Suppressor macrophage (primary cell): ENCODE measurements at regions not wholly inside any gene's neighbourhood (a gene's known extent, or its start where the extent isn't known, plus 50 kb on each side); places are given as distances from the start of the nearest gene placed in this dataset.

Experiments
- DNase-seq, 4 experiments: peaks; one replicate each; pipeline ENCODE4 v3.0.0-alpha.2; 2020 to 2022

DNA sequence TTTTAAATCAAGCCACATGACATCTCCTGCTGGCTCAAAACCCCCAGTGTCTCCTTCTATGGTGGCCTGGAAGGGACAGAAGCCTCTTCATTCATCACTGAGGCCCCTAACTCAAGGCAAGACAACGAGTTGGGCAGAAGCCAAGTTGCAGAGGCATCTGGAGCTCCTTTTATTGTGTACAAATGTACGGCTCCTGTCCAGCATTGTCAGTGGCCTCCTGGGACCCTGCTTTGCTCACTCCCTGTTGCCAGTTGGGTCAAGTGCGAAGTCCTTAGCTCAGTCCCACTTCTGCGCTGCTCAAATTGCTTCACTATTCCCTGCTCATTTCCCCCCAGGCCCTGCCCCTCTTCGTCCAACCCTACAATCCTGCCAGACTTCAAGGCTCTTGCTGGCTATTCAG lies 181.2 kb upstream of the PMEPA1 start:
- DNase-seq = no peak

DNA sequence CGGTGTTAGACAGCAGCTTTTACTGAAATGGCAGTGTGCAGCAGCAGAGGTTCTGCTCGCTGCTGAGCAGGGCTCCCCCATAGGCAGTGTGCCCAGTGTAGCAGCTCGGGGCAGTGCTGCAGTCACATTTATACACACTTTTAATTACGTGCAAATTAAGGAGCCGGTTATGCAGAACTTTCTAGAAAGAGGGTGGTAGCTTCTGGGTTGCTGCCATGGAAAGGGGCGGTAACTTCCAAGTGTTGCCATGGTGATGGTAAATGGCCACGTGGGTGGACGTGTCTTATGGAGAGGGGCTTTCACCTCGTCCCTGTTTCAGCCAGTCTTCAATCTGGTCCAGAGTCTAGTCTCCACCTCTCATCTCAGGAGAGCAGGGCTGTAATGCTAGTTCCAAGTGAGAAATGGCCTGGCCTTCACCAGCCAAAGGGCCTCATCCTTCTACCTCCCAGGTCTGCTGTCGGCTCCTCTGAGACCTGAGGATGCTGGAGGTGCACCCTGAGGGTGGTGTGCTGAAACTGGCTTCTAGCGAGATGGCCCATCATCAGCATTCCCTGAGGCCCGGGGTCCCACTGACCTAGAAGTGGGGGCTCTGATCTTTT lies 180.5 kb upstream of the PMEPA1 start:
- DNase-seq = no peak

DNA sequence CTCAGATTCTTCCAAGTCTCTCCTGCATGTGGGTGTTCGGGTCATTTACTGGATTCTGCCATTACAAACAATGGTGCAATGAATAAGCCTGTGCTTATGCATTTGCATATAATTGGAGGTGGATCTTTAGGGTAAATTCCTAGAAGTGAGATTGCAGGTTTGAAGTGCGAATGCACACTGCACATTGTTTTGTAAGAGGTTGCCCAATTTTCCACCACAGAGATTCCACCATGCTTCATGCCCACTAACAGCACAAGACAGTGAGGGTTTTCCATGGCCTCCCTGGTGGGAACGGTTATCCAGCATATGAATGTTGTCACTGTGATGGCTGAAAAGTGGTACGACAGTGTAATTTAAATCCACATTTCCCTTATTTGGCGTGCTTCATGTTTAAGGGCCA lies 178.8 kb upstream of the PMEPA1 start:
- no peak for DNase-seq

DNA sequence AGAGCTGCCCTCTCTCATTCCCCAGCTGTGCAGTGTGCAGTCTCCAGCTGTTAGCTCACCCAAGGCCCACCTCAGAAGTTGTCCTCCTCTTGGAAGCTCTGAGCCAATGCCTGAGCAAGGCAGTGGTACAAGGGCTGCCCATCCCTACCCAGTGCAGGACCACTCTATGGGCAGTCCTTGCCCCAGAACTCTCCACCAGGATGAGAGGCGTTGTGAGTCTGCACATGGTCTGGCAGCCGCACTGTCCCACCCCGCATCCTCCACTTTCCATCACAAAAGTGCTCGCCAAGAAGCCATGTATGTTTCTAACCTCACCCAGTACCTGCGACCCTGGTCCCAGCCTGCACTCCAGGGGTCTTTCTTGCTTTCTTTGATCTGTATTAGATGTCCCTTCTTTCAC lies 175.1 kb upstream of the PMEPA1 start:
- DNase-seq = no peak

DNA sequence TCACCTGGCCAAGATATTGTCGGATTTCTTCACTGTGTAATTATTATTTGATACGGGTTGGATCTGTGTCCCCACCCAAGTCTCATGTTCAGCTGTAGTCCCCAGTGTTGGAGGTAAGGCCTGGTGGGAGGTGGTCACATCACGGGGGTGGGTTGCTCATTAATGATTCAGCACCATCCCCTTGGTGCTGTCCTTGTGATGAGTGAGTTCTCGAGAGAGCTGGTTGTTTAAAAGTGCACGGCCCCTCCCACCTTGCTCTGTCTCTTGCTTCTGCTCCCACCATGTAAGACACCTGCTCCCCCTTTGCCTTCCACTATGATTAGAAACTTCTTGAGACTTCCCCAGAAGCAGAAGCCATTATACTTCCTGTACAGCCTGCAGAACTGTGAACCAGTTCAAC lies 173.9 kb upstream of the PMEPA1 start:
- no peak for DNase-seq

DNA sequence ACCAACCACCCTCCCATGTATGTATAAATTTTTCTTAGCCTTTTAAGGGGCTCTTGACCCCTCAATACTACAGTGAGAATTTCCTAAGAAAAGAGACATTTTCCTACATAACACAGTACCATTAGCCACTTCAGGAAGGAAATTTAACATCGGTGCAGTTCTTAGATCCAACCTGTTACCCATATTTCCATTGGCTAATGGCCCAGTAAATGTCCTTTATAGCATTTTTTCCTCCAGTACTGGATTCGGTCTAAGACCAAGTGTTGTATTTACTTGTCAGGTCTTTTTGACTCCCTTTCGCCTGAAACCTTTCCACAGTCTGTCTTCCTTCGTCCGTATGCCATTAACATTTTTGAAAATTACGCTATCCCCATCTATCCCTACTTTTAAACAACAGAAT lies 173.4 kb upstream of the PMEPA1 start:
- no peak for DNase-seq

DNA sequence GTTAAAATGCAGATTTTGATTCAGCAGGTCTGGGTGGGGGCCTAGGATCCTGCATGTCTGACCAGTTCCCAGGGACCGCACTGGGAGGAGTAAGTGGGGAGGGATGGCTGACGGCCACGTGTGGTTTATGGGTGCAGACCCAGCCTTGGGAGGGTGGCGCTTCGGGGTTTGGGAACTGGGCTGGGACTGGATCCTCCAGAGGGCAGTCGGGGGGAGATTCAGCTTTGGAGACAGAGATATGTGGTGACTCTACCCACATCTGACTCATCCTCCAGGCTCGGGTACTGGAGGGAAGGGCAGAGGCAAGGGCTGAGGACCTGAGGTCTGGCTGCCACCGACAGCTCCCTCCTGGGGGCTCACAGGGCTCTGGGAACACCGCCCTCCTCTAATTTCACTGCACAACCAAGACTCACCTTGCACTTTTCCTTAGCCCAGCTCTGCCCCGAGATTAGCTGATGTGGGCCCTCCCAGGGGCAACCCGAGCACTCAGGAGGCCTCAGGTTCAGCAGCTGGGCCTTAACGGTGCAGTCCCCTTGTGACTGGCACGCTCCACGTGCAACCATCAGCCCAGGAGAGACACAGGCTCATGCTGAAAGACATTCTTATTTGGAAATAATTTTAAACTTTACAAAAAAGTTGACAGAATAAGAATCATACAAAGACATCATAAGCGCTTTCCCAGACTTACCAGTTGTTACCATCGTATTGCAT lies 172.8 kb upstream of the PMEPA1 start:
- no peak for DNase-seq

DNA sequence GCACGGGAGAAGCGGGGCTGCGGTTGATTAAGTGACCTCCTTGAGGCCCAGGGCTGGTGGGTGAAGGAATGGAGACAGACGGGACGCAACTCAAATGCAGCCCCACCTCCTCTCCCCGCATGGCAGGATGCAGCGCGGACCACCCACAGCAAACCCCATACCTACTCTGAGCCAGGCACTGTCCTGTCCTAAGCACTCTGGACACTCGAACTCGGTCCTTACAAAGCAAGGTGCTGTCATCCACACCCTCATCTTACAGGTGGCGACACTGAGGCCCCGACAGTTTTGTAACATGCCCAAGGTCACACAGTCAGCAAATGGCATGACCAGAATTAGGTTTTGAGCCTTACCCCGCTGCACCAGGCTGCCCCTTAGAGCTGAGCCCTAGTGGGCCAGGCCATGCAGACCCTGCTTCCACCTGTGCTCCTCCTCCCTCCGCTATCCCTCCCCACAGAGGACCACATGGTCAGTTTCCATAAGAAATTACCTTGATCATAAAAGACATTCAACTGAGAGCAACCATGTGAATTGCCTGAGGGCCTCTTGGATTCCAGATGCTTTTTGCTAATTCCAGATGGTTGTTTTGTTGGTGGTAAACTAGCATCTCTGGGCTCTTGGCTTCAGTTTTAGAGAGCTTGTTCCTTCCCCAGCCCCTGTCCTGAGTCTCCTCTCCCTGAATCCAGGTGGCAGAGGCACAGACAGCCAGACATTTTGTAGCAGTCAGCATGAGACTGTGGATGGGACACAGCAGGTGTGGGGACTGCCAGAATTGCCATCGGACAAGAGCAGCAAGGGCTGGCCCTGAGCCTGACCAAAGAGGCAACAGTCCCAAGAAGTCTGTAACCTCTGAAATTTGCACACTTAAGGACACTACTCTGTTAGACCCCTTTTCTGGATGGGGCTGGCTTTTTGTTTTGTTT lies 171.9 kb upstream of the PMEPA1 start:
- no peak for DNase-seq

DNA sequence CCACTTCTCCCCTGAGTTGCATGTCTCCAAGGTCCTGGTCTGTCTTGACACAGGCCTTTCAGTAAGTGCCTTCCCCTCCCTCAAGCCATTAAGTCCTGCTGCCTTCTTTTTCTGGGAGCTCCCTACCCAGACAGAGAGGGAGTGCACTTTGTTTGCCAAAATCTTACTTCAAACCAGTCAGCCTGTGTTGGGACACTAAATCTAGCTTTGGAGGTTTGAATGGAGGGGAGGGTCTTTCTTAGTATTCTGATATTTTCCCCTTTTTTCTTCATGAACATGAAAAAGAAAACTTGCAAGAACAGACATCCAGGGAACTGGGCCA lies 170.7 kb upstream of the PMEPA1 start:
- DNase-seq = no peak

DNA sequence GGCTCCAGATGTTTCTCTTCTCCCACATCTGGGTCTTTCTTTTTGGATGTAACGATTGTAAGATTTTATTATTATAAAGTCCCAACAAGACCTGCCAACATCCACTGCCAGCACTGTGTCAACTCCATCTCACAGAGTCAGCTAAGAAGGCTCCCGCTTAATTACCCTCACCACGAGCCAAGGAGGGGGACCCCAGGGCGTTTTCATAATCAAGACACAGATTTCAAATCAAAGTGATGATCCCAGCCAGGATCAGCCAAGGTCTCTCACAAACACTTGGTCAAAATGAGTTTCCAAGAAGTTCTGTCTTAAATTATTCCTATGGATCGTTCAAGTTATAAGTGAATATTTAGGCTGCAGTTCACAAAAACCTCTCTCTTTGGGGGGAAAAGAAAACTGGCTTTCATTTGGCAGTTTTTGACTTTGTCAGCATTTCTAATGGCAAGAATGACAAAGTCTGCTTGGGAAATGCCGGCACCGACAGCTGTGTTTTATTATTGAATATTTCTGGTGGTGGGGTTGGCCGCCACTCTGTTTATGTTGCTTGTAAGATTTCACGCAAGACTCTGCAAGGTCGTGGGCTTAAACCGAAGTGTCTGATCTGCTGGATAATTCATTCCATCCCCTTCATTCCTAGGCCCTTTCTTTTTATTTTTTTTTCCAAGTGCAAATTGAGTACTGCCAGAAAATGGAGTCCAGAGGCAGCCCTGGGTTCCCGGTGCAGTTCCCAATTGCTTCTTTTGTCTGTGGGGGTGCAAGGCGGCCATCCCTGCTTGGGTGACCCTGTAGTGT lies 170.2 kb upstream of the PMEPA1 start:
- no peak for DNase-seq

DNA sequence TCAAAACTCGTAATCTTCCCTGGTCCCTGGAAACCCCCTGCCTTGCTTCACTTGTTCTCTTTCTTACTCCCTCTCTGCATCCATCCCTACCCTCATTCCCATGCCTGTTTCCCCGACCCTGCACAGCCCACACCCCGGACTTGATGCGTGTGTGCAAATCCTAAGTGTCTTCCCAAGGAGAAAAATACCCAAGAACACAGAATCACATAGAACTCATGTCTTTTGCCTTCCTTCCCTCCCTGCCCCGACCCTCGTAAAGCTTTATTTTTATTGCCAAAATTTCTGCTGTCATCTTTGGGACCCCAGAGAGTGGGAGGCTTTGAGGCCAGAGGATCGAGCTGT lies 169.6 kb upstream of the PMEPA1 start:
- no peak for DNase-seq

DNA sequence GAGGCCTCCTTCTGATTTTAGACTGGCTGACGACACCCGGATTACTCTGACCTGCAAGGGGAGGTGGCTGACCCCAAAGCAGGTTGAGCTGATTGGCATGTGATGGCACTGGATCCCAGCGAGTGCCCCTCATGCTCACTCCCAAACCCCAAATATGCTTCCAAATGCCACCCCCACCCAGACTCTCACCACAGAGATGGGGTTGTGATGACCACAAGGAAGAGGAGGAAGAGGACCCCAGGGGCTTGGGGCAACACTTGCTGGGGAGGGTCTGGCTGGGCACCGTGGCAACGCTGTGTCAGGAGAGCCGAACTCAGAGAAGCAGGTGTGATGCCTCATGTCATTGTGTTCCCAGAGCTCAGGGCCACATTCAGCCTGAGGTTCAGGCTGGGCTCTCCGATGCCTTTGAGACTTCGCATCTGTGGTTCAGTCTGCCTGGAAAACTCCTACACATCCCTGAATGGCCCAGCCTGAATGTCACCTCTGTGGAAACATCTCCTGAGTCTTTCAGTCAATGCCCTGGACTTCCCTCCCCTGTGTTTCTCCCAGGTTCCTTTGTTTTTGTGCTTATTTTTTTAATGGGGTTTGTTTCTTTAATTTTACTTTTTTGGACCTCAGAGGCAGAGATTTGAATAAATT lies 169.1 kb upstream of the PMEPA1 start:
- no peak for DNase-seq

DNA sequence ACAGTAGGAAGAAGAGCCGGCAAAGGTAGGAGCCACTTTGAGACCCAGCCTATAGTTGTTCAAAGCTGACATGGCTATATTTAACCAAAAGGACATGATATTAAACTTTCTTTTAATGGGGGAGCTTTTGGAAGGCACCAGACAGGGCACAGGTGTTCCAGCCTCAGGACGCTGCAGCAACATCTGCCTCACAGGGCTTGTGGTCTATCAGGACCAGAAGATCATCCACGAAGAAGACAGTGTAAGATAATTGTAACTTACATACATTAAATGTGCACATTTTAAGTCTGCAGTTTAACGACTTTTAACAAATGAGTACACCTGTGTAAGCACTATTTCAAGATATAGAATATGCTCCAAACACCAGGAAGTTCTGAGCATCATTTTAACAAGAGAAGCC lies 168.2 kb upstream of the PMEPA1 start:
- DNase-seq = no peak

DNA sequence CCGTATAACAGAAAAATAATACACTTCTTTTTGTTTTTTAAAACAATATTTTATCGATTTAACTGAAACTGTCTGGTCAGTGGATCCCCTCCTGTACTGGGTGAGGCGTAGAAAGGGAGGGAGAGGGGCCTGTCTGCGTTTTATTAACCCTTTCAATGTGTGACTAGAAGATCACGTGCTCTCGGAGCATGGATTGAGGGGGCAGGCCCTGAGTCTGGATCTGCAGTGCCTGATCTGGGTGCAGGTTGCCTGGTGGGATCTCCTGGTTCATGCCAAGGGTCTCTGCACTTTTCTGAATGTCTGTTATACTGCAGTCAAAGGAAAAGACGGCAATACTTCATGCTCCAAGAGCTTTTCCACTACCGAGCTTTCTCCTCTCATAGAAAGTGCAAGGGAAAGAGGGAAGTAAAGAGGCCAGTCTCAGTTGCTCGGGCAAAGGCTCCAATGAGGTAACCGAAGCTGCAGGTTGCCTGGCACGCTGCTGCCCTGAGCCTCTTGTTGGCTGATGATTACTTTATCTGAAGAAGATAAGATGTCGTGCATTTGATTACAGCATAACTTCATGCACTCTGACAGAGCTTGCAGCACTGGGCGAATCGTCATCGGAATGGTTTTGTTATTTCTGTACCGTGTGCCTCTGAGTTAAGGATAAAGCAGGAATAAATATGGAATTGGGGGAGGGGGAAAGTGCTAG lies 167.5 kb upstream of the PMEPA1 start:
- DNase-seq = no peak

DNA sequence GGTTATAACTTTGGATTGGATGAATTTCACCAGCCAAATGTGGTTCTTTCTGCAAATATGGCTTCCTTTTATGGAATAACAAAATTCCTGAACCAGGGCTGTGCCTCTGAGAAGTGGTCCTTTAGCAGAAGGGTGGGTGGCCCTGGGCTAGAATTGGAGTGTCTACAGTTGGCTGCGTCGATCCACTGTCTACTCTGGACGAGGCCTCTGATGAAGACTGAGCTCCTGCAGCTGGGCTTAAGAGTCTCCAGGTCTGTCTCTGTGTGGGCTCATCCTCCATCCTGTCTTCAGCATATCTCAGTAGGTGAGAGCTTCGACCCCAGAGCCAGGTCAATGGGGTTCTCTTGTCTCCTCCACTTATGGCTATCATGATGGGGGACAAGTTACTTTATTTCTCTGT lies 166.3 kb upstream of the PMEPA1 start:
- DNase-seq = no peak

DNA sequence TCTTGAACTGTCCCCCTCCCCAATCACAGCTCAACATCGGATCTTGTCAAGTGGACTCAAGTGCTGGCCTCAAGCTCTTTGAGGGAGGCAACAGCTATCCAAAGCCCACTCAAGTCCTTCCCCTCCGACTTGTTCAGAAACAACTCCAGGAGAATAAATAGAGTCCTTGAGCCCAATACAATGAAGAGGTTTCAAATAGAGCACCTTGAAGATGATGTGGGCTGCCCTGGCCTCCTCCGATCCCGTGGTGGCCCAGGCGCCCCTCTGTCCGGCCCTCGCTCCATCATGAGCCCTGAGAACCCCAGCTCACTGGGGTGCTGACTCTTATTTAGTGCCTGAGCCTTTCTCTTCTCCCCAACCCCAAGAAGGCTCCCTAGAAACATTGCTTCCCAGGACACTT lies 164.3 kb upstream of the PMEPA1 start:
- no peak for DNase-seq

DNA sequence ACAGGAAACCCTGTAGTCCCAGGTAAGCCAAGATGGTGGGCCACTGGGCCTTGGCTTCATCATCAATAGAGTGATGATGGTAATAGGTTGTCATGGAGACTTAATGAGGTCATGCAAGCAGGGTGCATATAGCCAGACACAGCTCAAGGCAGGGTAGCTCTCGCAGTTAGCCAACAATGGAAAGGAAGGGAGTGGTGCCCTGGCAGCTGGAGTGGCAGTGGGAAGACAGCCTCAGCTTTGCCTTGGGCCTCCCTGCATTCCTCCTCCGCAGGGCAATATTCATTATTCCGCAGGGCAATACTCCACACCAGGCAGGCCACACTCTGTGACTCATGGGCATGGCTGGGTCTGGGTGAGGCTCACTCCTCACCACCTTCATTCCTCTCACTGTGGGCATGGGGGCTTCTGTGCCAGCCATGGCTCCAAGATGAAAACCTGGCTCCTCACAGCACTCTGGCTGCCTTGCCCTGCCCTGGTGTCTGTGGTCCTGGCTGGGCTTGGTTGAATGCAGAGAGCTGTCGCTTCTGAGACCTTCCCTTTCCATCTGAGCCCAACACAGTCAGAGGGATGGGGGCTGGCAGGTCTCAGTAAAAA lies 163.1 kb upstream of the PMEPA1 start:
- DNase-seq = no peak

DNA sequence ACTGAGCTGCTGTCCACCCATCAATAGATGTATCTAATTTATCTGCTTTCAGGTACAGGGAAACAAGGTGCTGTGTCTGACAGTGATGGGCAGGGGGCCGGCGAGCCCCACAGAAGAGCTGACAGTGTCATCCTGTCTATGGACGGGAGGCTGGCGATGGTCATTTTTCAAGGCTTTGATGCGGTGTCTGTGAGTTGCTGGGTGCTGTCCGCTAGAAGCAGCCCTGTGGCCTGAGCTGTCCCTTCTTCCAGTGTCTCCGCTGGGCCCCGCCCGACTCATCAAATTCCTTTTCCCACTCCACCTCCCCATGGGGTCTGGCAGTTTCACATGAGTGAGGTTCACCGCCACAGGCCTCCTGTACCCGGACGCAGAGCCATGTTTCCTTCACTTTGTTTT lies 161.4 kb upstream of the PMEPA1 start:
- no peak for DNase-seq

DNA sequence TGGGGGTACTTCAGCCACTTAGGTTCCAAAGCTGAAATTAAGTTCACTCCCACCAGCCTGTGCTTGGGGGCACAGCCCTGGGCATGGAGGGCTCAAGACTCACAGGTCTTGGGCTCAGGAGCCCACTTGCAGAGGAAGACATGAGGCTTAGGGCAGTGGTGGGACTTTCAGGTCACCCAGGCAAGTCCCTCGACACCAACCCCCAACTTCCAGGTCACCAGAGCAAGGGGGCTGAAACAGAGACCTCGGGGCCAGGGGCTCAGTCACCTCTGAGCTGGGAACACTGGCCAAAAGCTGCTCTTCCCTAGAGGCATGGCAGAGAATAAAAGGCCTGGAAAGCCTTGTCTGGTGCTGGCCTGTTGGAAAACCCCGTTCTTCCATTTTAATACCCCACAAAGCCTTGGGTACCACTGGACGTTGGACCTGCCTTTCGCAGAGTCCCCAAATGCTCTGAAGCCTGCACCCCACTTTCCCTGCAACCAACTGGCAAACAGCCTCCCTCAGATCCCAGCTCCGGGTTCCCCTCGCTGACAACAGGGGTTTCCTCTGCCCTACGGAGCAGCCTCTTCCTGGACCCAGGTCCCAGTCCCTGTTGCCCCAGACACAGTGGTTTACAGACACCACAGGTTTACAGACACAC lies 160.9 kb upstream of the PMEPA1 start:
- no peak for DNase-seq

DNA sequence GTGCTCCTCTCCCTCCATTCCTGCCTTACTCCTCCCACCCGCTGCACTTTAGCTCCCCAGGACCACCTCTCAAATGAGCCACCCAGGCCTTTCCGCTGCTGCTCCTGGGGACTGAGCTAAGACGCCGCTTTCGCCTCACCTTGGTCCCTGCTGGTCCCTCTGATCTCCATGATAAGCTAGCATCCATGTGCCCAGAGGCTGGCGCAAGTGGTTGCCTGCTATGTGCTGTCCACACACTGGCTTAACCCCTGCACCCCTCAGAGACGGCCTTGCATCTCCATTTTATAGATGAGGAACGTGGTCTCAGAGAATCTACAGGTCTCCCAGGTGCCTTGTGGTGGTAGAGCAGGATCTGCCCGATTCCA lies 160.1 kb upstream of the PMEPA1 start:
- DNase-seq = no peak

DNA sequence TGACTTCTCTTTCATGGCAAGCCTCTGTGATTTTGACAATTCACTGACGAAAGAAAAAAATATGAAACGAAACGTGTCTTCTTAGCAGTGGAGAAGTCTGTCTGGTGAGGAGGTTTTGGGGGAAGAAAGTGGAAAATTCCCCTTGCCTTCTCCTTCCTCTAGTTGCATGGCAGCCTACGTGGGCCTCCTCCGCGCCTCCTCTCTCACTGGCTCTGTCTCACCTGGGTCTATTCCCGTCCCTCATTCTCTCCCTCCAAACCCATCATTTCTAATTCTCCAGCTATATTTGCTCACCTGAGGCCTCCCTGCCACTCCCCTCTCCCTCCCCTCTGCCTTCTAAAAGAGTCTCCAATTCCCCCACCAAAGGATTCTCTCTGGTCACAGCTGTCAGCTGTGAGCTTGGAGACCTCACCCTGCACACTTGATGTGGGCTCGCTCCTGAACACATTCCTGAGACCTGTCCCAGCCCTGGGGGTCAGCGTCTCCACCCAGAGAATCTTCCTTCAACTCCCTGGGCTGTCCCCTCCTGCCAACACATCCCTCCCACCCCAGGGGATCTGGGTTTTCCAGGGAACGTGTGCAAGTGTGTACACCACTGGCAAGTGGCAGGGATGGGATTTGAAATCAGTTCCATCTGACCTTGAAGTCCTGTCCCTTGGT lies 159.6 kb upstream of the PMEPA1 start:
- no peak for DNase-seq
